Stimulated activated CD4-positive, alpha-beta T cell treated with anti-CD3 and anti-CD28 coated beads, TNF-alpha, amount 100 ng/mL, for 48 hours (primary cell): ENCODE measurements at regions not wholly inside any gene's neighbourhood (a gene's known extent, or its start where the extent isn't known, plus 50 kb on each side); places are given as distances from the start of the nearest gene placed in this dataset.

Source experiments
- DNase-seq, 3 donors: peaks; one replicate each; pipeline ENCODE4 v3.0.0-alpha.2; 2020; ENCODE audit warnings: low read depth in 3 of 3

DNA sequence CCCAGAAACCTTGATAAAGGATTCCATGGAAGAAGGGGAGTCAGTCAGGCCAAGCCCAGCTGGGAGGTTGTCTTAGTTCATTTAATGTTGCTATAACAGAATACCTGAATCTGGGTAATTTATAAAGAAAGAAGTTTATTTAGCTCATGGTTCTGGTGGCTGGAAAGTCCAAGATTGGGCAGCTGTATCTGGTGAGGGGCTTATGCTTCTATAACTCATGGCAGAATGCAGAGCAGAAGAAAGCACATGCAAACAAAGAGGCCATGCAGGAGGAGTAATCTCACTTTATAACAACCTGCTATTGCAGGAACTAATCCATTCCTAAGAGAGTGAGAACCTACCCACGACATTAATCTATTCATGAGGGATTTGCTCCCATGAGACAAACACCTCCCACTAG is 54.2 kb upstream of the ANKRD1 start:
- no peak for DNase-seq

DNA sequence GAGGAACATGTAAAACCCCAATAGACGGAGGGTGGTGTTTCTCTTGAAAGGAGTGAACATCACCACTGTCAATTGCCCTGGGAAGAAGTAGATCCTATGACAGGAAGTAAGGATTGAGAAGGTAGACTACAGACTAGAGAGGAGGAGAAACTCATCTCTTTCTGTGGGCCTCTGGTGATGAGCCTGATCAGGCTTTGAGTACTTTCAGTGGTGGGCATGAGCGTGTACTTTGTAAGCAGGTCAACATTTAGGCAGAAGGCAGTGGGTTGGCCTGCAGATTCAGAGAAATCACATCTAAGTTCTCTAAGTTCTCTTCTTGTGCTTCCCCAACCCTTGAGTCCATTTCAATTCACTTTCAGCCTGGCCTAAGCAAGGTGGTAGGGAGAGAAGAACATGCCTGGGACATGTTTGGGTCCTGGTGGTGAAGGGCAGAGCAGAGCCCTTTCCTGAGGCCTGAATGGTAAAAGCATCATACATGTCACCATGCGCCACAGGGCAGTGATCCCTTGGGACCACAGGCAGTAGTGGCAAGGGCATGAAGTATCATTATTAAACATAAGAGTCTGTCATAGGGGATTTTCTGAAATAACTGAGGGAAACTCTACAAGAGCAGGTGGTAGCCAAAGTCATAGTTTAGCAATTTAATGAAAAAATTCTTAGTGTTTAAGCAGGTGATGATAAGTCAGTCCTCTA is 56.4 kb upstream of the ANKRD1 start:
- no peak for DNase-seq

GRCh38 chr10:90977855-90978486 is 57.1 kb upstream of the ANKRD1 start:
- DNase-seq: no peak

DNA sequence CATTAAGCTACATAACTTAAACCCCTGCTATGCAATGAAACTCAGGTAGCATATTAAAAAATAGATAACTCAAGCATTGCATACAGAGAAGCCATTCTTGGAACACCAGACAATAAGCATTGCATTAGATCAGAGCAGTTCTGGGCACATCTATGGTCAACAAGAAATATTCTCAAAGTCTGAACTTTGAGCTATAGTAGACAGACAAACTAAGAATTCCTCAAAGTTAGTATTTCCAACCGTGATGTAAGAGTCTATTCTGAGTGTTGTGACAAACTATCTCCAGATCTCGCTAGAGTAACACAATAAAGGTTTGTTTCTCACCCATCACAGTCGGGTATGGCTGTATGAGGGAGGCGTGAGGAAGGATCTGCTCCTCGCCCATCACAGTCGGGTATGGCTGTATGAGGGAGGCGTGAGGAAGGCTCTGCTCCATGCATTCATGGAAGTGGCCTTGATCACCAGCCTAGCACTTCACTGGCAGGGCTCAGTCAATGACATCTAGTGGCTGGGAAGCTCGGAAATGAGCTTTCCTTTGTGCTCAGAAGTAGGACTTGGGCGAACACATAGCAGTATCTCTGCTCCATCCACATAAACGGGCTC is 61.6 kb upstream of the ANKRD1 start:
- DNase-seq: no peak

DNA sequence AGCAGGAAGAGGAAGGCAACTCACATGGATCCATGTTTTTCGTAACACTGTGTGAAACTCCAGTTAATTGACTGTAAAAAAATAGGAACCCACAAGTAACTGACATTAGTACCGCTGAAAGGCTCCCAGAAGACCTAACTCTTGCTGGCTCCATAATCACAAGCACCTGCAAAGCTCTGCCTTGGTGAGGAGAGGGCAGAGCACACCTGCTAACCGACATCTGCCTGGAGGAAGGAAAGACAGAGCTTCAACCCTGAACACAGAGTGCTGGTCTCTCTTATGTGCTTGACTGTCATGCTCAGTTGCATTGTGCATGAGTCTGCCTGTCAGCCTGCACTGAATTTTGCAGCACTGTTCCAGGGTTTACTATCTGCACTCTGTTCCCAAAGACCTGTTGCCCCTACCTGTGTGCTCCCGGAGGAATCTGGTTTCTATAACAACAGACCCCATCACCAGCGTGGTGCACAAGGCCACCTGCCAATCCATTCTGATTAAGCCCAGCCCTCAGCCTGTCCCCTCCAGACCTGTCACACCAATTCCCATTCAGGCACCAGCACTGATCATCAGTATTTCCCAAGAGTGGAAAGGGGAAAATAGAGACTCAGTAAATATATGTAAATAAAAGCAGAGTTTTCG is 63.1 kb upstream of the ANKRD1 start:
- no peak for DNase-seq

GRCh38 chr10:90984898-90985297 is 64.0 kb upstream of the ANKRD1 start:
- DNase-seq: no peak

DNA sequence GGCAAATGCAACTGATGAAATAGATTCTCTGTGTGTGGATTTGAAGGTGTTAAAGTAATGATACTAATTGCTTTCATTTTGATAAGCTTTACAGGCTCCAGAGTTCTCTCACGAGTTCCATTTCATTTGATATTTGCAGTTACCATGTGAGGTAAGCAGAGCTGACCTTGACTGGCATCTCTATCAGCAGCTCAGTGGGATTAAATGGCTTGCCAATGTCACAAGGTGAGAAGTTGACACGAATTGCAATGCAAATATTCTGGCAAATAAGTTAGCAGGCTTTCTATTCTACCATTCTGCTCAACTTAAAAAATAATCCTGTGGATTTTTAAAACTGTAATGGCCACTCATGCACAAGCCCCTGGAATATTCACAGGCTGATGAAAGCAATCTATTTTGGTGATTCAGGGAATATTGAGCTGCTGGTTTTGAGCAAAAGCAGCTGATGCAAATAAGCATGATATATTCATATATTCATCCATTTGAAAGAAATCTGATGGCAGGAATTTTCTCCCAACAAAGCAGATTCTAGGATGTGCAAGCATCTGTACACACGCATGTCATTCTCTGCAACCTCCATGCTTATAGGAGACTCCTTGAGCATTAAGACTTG is 64.5 kb upstream of the ANKRD1 start:
- DNase-seq: no peak

DNA sequence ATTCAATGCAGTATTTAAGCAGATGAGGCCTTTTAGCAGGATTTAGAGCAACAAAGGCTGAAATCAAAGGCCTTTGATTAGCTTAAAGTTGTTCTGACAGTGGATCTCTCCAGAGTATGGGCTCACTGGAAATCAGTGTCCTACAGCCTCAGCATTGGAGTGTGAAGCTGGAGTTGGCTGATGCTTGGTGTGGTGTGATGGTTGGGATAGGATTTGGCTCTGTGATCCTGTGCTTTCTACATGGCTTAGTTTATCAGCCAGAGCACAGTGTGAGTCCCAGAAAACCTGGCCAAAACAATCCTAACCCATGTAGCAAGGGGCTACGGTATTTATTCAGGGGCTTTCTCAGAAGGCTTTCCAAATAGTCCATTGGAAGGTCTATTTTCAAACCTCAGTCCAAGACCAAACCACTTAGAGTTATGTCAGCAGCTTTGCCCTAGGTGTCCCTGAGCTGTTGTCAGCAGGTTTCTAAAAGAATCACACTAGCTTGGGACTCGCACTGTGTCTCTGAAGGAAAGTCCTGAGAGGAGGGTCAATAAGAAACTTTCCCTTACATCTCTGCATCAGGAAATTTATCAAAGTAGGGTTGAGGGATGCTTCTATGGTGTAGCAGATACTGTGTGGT is 65.4 kb upstream of the ANKRD1 start:
- no peak for DNase-seq

DNA sequence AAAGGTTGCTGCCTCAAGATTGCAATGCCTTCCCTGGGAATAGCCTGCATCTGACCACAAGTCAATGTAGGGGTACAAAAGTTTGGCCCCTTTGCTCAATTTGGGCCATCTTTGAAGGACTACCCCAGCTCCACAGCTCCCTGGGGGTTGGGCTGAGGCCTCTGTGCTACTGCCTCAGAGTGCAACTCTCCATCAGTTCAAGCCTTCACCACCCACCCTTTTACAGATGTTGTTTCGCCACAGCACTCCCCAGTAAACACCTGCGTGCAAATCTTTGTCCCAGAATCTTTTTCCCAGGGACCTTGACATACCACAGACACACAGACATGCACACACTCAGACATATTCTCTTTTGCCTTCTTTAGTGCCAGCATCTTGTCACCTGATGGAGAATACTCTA is 66.0 kb upstream of the ANKRD1 start:
- no peak for DNase-seq

DNA sequence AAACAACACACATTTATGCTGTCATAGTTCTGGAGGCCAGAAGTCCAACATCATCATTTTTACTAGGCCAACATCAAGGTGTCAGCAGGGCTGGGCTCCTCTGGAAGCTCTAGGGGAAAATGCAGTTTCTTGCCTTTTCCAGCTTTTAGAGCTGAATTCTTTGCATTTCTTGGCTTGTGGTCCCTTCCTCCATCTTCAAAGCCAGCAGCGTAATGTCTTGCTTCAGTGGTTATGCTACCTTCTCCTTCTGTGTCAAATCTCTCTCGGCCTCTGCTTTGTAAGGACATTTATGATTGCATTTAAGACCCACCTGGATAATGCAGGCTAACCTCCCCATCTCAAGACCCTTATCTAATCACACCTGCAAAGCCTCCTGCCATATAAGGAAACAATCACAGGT is 66.5 kb upstream of the ANKRD1 start:
- no peak for DNase-seq

GRCh38 chr10:90988024-90988423 is 67.1 kb upstream of the ANKRD1 start:
- DNase-seq: no peak

DNA sequence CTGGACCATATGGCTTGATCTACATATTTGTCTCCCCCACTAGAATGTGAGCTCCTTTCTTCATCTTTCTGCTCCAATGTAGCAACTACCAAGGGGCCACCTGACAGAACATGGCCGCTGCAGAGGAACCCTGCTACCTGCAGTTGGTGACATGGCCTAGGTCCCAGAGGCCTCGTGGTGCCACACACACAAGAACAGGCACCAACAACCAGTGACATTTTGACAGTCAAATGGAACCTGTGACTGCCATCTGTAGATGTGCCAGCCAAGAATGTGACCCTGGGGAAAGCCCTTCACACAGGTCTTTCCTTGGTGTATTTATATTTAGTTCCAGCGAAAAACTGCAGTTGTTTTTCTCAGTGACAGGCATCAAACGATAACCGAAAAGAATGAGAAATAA is 67.9 kb upstream of the ANKRD1 start:
- DNase-seq: no peak

DNA sequence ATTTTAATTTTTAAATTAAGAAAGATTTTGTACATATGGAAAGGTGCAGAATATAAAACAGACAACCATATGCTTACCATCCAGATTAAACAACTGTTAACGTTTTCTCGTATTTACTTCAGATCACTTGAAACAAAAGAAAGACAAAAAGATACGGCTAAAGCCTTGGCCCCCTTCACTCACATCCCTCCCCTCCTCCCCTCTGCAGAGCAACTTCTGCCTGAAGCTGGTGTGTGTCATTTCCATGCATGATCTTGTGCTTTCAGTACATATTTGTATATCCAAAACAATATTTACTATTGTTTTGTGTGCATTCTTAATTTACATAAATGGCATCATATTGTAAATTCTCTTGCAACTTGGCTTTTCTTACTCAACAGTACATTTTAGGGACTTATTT is 68.5 kb upstream of the ANKRD1 start:
- DNase-seq: no peak

GRCh38 chr10:90992462-90992861 is 71.6 kb upstream of the ANKRD1 start:
- DNase-seq: no peak

GRCh38 chr10:90993340-90993739 is 72.5 kb upstream of the ANKRD1 start:
- no peak for DNase-seq

- DNase-seq: no peak
These were observed 76.8 kb upstream of the ANKRD1 start for GRCh38 chr10:90997670-90998069.

DNA sequence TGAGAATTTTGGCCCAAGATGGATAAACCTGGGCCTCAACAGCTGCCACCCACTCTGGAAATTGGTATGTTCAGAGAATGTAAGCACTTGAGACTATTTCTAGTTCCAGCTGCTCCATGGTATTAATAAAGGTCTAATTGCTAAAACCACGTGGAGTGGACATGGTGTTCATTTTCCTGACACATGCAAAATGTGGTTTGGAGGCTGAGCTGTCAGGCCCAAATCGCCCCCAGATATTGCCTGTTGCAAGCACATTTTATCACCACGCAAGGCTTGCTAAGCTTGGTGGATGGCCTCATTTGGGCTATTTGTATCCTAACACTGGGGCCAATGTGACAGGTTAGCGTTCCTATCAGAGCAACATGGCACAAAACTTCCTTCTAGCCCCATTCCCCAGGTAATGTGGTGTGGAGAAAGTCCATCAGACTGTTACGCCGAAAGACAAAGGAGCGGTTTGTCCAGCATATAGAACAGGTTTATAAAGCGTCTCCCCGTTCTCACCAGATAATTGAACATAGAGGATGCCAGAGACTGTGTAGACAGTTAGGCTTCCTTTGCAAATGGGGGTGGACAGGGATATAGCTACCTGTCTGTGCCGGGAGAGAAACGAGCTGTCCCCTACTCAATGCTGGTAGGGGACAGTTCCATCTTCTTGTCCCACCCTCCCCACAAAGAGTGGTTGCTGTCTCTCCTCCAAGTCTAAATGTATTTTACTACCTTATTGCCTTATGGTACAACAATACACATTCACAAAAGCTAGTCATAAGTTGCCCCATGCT is 78.0 kb upstream of the ANKRD1 start:
- no peak for DNase-seq

- no peak for DNase-seq
These were observed 78.8 kb upstream of the ANKRD1 start for GRCh38 chr10:90999512-91000172.

DNA sequence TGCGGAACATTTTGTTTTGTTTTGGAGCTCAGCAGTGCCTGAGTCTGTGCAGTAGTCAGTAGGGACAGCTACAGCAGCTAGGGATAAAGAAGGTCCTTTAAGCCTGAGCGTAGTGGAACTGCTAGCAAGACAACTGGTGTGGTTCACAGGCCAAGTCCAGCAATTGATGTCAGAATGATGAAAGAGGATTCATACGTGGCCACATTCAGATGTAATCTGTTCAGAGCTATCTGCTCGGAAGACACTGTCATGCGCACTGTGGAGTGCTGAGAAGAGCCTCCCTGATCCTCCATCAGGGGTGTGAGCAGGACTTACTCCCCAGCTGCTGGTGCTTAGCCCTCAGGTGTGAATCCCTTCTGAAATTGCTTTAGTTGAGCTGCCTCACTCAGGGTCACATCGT is 79.6 kb upstream of the ANKRD1 start:
- no peak for DNase-seq

GRCh38 chr10:91000985-91001384 is 80.1 kb upstream of the ANKRD1 start:
- DNase-seq: no peak

GRCh38 chr10:91002656-91003055 is 81.8 kb upstream of the ANKRD1 start:
- DNase-seq: no peak
